NB4 (cell line): ENCODE measurements at regions not wholly inside any gene's neighbourhood (a gene's known extent, or its start where the extent isn't known, plus 50 kb on each side); places are given as distances from the start of the nearest gene placed in this dataset.

Experiments
- MAX ChIP-seq: IDR thresholded peaks from 2 replicates; pipeline ENCODE4 v1.6.1; 2011; ENCODE audit warnings: low read depth, low read length
- POLR2A ChIP-seq: IDR thresholded peaks from 2 replicates; pipeline ENCODE4 v1.6.1; 2011; ENCODE audit warnings: mild to moderate bottlenecking; ENCODE audit not compliant: insufficient read length; ENCODE audit errors: extremely low read depth
- TF ChIP-seq, protein P1 (sequence below): IDR thresholded peaks from one replicate; pipeline ENCODE4 v1.5.1; 2012; ENCODE audit warnings: low read depth, low read length

- TF ChIP-seq MAX (no peak), POLR2A (no peak)
- TF ChIP-seq, protein P1, sequence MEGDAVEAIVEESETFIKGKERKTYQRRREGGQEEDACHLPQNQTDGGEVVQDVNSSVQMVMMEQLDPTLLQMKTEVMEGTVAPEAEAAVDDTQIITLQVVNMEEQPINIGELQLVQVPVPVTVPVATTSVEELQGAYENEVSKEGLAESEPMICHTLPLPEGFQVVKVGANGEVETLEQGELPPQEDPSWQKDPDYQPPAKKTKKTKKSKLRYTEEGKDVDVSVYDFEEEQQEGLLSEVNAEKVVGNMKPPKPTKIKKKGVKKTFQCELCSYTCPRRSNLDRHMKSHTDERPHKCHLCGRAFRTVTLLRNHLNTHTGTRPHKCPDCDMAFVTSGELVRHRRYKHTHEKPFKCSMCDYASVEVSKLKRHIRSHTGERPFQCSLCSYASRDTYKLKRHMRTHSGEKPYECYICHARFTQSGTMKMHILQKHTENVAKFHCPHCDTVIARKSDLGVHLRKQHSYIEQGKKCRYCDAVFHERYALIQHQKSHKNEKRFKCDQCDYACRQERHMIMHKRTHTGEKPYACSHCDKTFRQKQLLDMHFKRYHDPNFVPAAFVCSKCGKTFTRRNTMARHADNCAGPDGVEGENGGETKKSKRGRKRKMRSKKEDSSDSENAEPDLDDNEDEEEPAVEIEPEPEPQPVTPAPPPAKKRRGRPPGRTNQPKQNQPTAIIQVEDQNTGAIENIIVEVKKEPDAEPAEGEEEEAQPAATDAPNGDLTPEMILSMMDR: no peak
Measured at GRCh38 chr7:68484731-68485130, 1113.5 kb upstream of the AUTS2 start.
